ENCODE measurements at regions not wholly inside any gene's neighbourhood (a gene's known extent, or its start where the extent isn't known, plus 50 kb on each side); places are given as distances from the start of the nearest gene placed in this dataset.

GRCh38 chr2:56757884-56758545 lies 574.2 kb downstream of the CCDC85A start:
- no peak overlapping the region for H3K9ac ChIP-seq (ENCODE audit: insufficient read length)
- no peaks in the 10 kb centered on the region for H3K9me3 ChIP-seq (ENCODE audit: low read depth, low read length)
- H3K27ac ChIP-seq = no peak overlapping the region
- no peaks in the 10 kb centered on the region for H3K36me3 ChIP-seq (ENCODE audit: insufficient read depth, low read length)
- no peak overlapping the region for H3K4me3 ChIP-seq
- no peak for TF ChIP-seq FOXP2 (optimal IDR thresholded peaks at IDR 0.05; ENCODE audit: control extremely low read depth, extremely low read length, insufficient read depth)
- TF ChIP-seq EZH2 (IDR thresholded peaks at IDR 0.05) = no peak
- TF ChIP-seq POLR2AphosphoS5 (IDR thresholded peaks at IDR 0.05; ENCODE audit: borderline replicate concordance, low read depth, low read length) = no peak
- DNase-seq (ENCODE audit: low read depth, low spot score) = no peak

- DNase-seq (ENCODE audit: low read depth, low spot score) = no peak
- Histone ChIP-seq H3K27ac (no peak overlapping the region), H3K4me3 (no peak overlapping the region), H3K9ac (ENCODE audit: insufficient read length) (no peak overlapping the region), H3K36me3 (ENCODE audit: insufficient read depth, low read length) (no peaks in the 10 kb centered on the region), H3K9me3 (ENCODE audit: low read depth, low read length) (no peaks in the 10 kb centered on the region)
- TF ChIP-seq EZH2 (IDR thresholded peaks at IDR 0.05) (no peak), FOXP2 (optimal IDR thresholded peaks at IDR 0.05; ENCODE audit: control extremely low read depth, extremely low read length, insufficient read depth) (no peak), POLR2AphosphoS5 (IDR thresholded peaks at IDR 0.05; ENCODE audit: borderline replicate concordance, low read depth, low read length) (no peak)
Measured at GRCh38 chr2:56763683-56764082, 579.9 kb downstream of the CCDC85A start.

- TF ChIP-seq EZH2 (IDR thresholded peaks at IDR 0.05) (no peak), POLR2AphosphoS5 (IDR thresholded peaks at IDR 0.05; ENCODE audit: borderline replicate concordance, low read depth, low read length) (no peak), FOXP2 (optimal IDR thresholded peaks at IDR 0.05; ENCODE audit: control extremely low read depth, extremely low read length, insufficient read depth) (no peak)
- DNase-seq (ENCODE audit: low read depth, low spot score) = no peak
Measured at GRCh38 chr2:56768973-56769372, 585.2 kb downstream of the CCDC85A start.

DNA sequence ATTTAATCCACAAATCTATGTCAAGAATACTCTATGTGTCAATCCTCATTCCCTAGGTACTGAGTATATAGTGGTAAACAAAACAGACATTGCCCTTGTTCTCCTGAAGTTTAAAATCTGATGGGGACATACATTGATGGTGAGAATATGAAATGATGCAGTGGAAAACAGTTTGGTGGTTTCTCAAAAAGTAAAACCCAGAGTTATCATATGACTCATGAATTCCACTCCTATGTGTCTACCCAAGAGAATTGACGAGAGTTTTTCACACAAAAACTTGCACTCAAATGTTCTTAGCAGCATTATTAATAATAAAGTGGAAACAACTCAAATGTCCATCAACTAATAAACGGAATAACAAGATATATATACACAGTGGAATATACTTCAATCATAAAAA lies 586.7 kb downstream of the CCDC85A start:
- H3K9ac ChIP-seq (ENCODE audit: insufficient read length) = no peak overlapping the region
- no peaks in the 10 kb centered on the region for H3K36me3 ChIP-seq (ENCODE audit: insufficient read depth, low read length)
- TF ChIP-seq FOXP2 (optimal IDR thresholded peaks at IDR 0.05; ENCODE audit: control extremely low read depth, extremely low read length, insufficient read depth) (no peak), POLR2AphosphoS5 (IDR thresholded peaks at IDR 0.05; ENCODE audit: borderline replicate concordance, low read depth, low read length) (no peak), EZH2 (IDR thresholded peaks at IDR 0.05) (no peak)
- DNase-seq (ENCODE audit: low read depth, low spot score) = no peak
- no peak overlapping the region for H3K4me3 ChIP-seq
- H3K27ac ChIP-seq = no peak overlapping the region
- no peaks in the 10 kb centered on the region for H3K9me3 ChIP-seq (ENCODE audit: low read depth, low read length)

More at GRCh38 chr2:56768973-56769372, 585.2 kb downstream of the CCDC85A start:
- Histone ChIP-seq H3K9me3 (ENCODE audit: low read depth, low read length) (no peaks in the 10 kb centered on the region), H3K4me3 (no peak overlapping the region), H3K27ac (no peak overlapping the region), H3K9ac (ENCODE audit: insufficient read length) (no peak overlapping the region), H3K36me3 (ENCODE audit: insufficient read depth, low read length) (no peaks in the 10 kb centered on the region)

GRCh38 chr2:56784046-56784445 lies 600.3 kb downstream of the CCDC85A start:
- H3K9ac ChIP-seq (ENCODE audit: insufficient read length) = no peak overlapping the region
- H3K4me3 ChIP-seq = no peak overlapping the region
- no peak overlapping the region for H3K27ac ChIP-seq
- no peaks in the 10 kb centered on the region for H3K36me3 ChIP-seq (ENCODE audit: insufficient read depth, low read length)
- no peak for TF ChIP-seq EZH2 (IDR thresholded peaks at IDR 0.05)
- TF ChIP-seq FOXP2 (optimal IDR thresholded peaks at IDR 0.05; ENCODE audit: control extremely low read depth, extremely low read length, insufficient read depth) = no peak
- TF ChIP-seq POLR2AphosphoS5 (IDR thresholded peaks at IDR 0.05; ENCODE audit: borderline replicate concordance, low read depth, low read length) = no peak
- no peak for DNase-seq (ENCODE audit: low read depth, low spot score)
- H3K9me3 ChIP-seq (ENCODE audit: low read depth, low read length) = no peaks in the 10 kb centered on the region

GRCh38 chr2:56801214-56801613 lies 617.4 kb downstream of the CCDC85A start:
- Histone ChIP-seq H3K36me3 (ENCODE audit: insufficient read depth, low read length) (no peaks in the 10 kb centered on the region), H3K27ac (no peak overlapping the region), H3K9ac (ENCODE audit: insufficient read length) (no peak overlapping the region), H3K9me3 (ENCODE audit: low read depth, low read length) (no peaks in the 10 kb centered on the region), H3K4me3 (no peak overlapping the region)
- no peak for DNase-seq (ENCODE audit: low read depth, low spot score)
- TF ChIP-seq POLR2AphosphoS5 (IDR thresholded peaks at IDR 0.05; ENCODE audit: borderline replicate concordance, low read depth, low read length) (no peak), EZH2 (IDR thresholded peaks at IDR 0.05) (no peak), FOXP2 (optimal IDR thresholded peaks at IDR 0.05; ENCODE audit: control extremely low read depth, extremely low read length, insufficient read depth) (no peak)

DNA sequence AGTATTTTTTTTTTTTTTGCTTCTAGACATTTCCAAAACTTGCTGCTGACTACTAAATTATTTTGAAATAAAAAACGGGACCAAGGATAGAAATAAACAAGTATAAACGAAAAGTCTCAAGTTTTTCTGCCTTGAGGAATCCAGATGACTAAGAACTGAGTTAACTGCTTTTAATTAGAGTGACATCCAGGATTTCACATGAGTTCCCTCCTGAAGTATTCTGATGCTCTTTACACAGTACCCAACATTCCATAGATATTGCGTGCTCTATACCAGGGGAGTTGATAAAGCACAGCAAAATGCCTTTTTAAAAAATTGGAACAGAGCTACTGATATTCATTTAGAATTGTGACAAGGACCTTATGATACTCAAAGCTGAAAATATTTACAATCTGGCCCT lies 618.0 kb downstream of the CCDC85A start:
- H3K4me3 ChIP-seq = no peak overlapping the region
- DNase-seq (ENCODE audit: low read depth, low spot score) = no peak
- H3K9ac ChIP-seq (ENCODE audit: insufficient read length) = no peak overlapping the region
- H3K27ac ChIP-seq = no peak overlapping the region
- H3K36me3 ChIP-seq (ENCODE audit: insufficient read depth, low read length) = no peaks in the 10 kb centered on the region
- no peak for TF ChIP-seq POLR2AphosphoS5 (IDR thresholded peaks at IDR 0.05; ENCODE audit: borderline replicate concordance, low read depth, low read length)
- no peak for TF ChIP-seq FOXP2 (optimal IDR thresholded peaks at IDR 0.05; ENCODE audit: control extremely low read depth, extremely low read length, insufficient read depth)
- TF ChIP-seq EZH2 (IDR thresholded peaks at IDR 0.05) = no peak
- H3K9me3 ChIP-seq (ENCODE audit: low read depth, low read length) = no peaks in the 10 kb centered on the region

DNA sequence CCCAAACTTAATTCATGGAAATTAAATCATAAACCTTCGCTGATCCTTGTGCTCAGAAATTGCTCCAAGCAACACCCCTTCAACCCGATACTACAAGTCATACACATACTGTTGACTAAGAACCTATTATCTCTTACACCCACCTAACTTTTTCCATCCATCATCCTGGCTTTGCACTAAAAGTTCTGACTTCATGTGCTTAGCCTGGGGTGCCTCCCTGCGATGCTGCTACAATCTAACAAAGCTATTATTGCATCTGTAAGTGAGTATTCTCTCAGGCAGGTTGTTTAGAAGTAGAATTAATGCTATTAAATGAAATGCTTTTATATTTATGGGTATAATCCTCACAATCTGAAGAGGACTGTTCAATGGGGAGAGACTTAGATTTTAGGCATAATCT lies 619.8 kb downstream of the CCDC85A start:
- Histone ChIP-seq H3K9ac (ENCODE audit: insufficient read length) (no peak overlapping the region), H3K36me3 (ENCODE audit: insufficient read depth, low read length) (no peaks in the 10 kb centered on the region), H3K27ac (no peak overlapping the region), H3K4me3 (no peak overlapping the region), H3K9me3 (ENCODE audit: low read depth, low read length) (no peaks in the 10 kb centered on the region)
- DNase-seq (ENCODE audit: low read depth, low spot score) = no peak
- TF ChIP-seq FOXP2 (optimal IDR thresholded peaks at IDR 0.05; ENCODE audit: control extremely low read depth, extremely low read length, insufficient read depth) = no peak
- no peak for TF ChIP-seq POLR2AphosphoS5 (IDR thresholded peaks at IDR 0.05; ENCODE audit: borderline replicate concordance, low read depth, low read length)
- no peak for TF ChIP-seq EZH2 (IDR thresholded peaks at IDR 0.05)

- no peak for DNase-seq (ENCODE audit: low read depth, low spot score)
- TF ChIP-seq FOXP2 (optimal IDR thresholded peaks at IDR 0.05; ENCODE audit: control extremely low read depth, extremely low read length, insufficient read depth) = no peak
- TF ChIP-seq POLR2AphosphoS5 (IDR thresholded peaks at IDR 0.05; ENCODE audit: borderline replicate concordance, low read depth, low read length) = no peak
- no peak overlapping the region for H3K9ac ChIP-seq (ENCODE audit: insufficient read length)
- H3K4me3 ChIP-seq = no peak overlapping the region
- no peaks in the 10 kb centered on the region for H3K36me3 ChIP-seq (ENCODE audit: insufficient read depth, low read length)
- H3K27ac ChIP-seq = no peak overlapping the region
- no peaks in the 10 kb centered on the region for H3K9me3 ChIP-seq (ENCODE audit: low read depth, low read length)
Measured at GRCh38 chr2:56806924-56807323, 623.1 kb downstream of the CCDC85A start.
